NCI-H2196 treated with DMSO at 0.1 percent for 48 hours (cell line): ENCODE measurements at regions not wholly inside any gene's neighbourhood (a gene's known extent, or its start where the extent isn't known, plus 50 kb on each side); places are given as distances from the start of the nearest gene placed in this dataset.
"Not testable (repeated sequence)": the region's sequence is repeated elsewhere in the genome, so short reads cannot be mapped to it uniquely, and the experiment has no call there.

ENCODE experiments used
- DNase-seq: peaks from one replicate; lab custom pipeline; 2025; ENCODE audit not compliant: unreplicated experiment; lab: John Stamatoyannopoulos, UW

GRCh38 chr14:22112004-22112403 is 438.4 kb upstream of the OR4E1 start:
- DNase-seq = no peak

DNA sequence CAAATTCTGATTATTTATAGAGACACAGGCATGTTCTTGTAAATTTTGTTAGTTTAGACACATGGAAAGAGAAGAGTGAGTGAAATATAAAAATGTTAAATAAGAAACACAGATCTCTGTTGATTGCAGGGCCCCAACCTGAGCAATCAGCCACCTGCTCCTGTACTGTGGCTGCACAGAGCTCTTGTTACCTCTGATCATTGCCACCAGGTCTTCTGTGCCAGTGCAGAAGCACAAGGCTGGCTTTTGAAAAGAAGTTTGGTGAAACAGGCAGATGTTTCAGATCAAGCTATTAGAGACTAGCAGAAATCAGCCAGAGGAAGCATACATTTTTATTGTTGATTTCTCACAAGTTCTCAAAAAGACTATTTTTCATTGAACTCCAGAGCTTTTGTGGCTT is 434.1 kb upstream of the OR4E1 start:
- DNase-seq = no peak

DNA sequence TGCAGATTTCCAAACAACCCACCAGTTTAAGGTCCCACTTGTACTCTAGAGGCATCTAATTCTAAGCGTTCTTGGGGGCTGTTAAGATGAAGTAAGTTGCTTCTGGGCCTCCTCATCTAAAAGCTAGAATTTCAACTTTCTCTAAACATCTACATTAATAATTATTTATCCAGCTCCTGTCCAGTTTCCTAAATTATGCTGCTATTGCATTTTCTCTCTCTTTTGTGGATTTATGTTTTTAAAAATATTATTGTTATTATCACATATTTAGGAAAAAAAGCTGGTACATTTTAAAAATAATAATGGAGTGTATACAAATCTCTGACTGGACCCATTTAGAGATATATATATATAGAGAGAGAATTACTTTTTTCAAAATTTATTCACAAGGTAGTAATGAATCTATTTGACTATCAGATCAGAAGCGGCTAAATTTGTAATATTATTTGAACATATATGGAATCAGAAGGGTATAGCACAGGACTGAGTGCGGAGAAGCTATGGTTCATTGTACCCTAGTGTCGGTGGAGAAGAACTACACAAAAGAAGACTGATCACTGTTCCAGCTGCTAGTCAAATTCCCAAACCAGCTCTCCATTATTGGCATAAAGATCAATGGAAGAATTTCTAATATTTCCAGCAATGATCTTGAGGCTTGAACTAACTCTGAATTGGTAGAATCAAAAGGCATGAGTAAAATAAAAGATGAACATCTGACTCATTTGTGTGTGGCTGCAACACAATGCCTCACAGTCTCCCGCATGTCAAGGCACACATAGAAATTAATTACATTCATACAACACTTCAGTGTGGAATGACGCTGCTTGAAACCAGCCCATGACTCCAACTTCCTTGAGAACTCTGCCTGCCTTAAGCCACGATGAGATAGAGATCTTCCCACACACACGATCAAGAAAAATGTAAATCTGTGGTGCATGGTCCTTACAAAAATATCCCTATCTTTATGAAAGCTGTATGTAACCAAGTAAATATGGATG is 433.4 kb upstream of the OR4E1 start:
- DNase-seq = no peak

GRCh38 chr14:22105624-22106006 is 432.0 kb upstream of the OR4E1 start:
- no peak for DNase-seq

DNA sequence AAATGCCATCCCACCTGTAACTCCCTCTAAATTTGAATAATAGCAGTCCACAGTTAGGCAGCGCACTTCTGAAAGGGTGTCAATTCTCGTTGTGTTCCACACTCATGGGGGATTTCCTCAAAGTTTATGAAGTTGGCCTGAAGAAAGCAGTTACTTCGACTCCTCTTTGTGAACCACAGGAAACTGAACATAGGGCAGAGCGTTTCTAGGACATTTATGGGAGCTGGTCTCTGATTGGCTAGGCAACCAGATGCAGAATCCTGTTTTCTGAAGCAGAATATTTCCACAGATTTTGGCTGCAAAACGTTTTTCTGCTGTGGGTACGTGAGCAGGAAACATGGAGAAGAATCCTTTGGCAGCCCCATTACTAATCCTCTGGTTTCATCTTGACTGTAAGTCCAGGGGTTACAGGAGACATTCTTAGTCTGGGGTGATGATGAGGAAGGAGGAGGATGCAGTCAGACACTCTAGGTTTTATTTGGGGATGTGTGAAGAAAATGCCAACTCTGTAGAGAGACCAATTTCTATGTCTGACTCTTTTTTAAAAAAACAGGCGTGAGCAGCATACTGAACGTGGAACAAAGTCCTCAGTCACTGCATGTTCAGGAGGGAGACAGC is 431.5 kb upstream of the OR4E1 start:
- DNase-seq = no peak

GRCh38 chr14:22100764-22101120 is 427.1 kb upstream of the OR4E1 start:
- DNase-seq = not testable (repeated sequence)

- no peak for DNase-seq
These were observed 426.5 kb upstream of the OR4E1 start for GRCh38 chr14:22099942-22100763.

DNA sequence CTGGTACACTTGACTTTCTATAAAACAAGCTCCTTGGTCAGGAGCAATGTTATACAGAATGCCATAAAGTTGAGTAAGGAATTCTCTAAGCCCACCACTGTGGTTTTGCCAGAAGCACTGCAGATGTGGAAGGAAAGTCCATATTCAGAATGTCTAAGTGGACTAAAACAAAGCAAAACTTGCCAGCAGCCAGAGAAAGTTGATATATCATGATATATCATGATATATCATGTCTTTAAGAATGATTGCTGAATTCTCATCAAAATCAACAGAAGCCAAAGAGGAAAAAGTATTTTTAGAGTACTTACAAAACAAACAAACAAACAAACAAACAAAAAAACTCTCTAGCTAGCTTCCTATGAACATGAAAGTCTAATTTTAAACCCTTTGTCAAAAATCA is 424.8 kb upstream of the OR4E1 start:
- no peak for DNase-seq

- no peak for DNase-seq
These were observed 424.1 kb upstream of the OR4E1 start for GRCh38 chr14:22097586-22098292.

DNA sequence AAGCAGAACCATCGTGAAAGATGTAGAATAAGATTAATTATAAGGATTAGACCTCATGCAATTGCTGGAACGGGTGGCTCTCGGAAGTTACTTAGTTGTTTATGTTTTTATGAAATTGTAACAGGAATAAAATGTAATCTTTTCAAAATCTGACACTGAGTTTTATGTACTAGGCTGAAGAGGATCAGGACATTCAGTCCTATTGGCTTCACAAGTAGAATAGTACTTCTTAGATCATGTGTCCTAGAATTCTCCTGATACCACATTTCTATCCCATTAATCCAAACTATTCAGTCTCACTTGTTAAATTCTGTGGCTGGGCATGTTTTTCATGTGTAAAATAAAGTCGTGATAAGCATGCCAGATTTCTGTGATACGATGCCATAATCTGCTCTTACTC is 423.5 kb upstream of the OR4E1 start:
- no peak for DNase-seq

GRCh38 chr14:22096514-22096895 is 422.9 kb upstream of the OR4E1 start:
- no peak for DNase-seq

- DNase-seq = no peak
These were observed 422.4 kb upstream of the OR4E1 start for GRCh38 chr14:22095860-22096513.

DNA sequence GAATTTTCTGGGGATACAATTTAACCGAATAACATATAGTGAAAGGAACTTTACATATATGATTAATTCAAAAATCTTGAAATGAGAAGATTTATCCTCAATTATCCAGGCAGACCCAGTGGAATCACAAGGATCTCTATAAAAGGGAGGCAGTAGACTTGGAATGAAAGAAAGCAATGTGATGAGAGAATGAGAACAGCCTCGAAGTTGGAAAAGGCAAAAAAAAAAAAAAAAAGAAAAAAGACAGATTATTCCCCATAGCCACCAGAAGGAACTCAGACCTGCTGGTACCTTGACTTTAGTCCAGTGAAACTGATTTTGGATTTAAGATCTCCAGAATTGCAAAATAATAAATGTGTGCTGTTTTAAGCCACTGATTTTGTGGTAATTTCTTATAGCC is 416.3 kb upstream of the OR4E1 start:
- DNase-seq = no peak

DNA sequence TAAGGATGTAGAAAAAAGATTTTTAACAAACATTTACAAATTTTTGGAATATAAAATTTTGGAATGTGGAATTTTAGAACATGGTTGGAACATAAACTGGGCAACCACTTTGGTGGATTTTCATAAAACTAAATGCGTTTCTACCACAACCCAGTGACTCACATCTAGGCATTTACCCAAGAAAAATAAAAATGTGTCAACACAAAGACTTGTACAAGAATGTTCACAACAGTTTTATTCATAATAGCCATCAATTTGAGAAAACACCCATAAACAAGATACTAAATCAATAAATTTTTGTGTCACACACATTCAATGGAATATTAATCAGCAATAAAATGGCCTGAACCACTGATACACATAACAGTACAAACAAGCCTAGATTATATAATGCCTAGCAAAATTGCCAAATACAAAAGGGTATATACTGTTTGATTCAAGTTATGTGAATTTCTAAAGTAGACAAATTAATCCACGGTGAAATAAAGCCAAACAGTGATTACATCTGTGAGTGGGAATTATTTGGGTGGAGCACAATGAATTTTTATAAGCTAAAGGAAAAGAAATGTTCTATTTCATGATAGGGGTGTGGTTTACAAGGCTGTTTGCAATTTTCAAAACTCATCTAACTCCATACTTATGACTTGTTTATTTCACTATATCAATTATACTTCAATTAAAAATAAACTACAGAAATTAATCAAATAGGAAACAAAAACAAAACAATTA is 415.2 kb upstream of the OR4E1 start:
- DNase-seq = no peak

DNA sequence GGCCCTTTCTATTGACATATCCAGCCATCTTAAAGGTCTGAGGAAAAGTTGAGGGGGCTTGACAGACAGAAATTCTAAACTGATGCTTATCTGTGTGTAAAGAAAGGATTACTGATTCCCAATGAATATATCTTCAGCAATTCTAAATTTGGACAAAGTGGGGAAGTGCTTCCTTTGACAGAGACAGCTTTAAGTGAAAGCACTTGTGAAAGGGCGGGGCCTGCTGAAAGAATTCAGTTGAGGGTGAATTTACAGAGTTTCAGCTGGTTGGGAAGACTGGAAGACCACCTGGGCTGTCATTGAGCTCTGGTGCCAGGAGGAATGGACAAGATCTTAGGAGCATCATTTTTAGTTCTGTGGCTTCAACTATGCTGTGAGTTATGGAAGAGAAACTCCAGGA is 412.5 kb upstream of the OR4E1 start:
- DNase-seq = no peak

- peak; percentile 19 for DNase-seq
These were observed 411.0 kb upstream of the OR4E1 start for GRCh38 chr14:22084393-22085281.

DNA sequence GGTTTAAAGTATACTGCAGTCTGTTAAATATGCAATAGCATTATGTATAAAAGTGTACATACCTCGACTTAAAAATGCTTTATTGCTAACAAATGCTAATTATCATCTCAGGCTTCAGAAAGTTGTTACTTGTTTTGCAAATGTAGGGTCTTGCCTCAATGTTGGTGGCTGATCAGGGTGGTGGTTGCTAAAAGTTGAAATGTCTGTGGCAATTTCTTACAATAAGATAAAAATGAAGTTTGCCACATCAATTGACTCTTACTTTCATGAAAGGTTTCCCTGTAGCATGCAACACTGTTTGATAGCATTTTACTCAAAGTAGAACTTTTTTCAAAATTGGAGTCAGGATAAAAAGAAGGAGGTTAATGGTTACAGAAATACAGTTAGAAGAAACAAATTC is 407.7 kb upstream of the OR4E1 start:
- no peak for DNase-seq

GRCh38 chr14:22079766-22080165 is 406.1 kb upstream of the OR4E1 start:
- no peak for DNase-seq

DNA sequence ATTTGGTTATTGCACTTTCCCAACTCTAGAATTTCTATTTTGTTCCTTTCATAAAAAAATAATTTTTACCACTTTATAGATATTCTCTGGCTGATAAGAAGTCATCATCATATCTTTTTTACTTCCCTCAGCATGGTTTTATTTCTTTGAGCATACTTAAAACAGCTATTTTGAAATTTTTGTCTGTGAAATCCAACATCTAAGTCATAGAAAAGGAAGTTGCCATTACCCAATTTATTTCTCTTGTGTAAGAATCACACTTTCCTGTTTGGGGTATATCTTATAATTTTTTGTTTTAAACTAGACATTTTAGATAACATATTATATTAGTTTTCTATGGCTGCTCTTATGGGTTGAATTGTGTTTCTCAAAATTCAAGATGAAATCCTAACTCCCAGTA is 400.2 kb upstream of the OR4E1 start:
- DNase-seq = no peak
